Right lobe of liver (tissue), 6 donors: ENCODE measurements at regions not wholly inside any gene's neighbourhood (a gene's known extent, or its start where the extent isn't known, plus 50 kb on each side); places are given as distances from the start of the nearest gene placed in this dataset.

Experiments
- ATAC-seq, 4 donors: fragments of 200-7000 bp; cut with Tn5 transposase; one replicate each; pipeline ENCODE4 v1.9.1; 2020; ENCODE audit warnings: mild to moderate bottlenecking in 4 of 4, moderate library complexity in 4 of 4
- DNase-seq, 3 donors: peaks; one replicate each; pipeline ENCODE4 v3.0.0-alpha.2; 2020
- H3K27ac ChIP-seq, 3 donors: fragments of 200-600 bp; one replicate each; pipeline ENCODE4 v1.8.0; 2022
- H3K27me3 ChIP-seq, 2 donors: fragments of 200-600 bp; one replicate each; pipeline ENCODE4 v1.8.0; 2022
- H3K36me3 ChIP-seq, 4 donors: fragments of 200-600 bp; sonication (generic) in 1 of 4; one replicate each; pipeline versions ENCODE4 v1.5.1 to v1.8.0; 2017 to 2022; ENCODE audit warnings: control low read depth in 1 of 4
- H3K4me1 ChIP-seq, 4 donors: fragments of 200-600 bp; sonication (generic) in 1 of 4; one replicate each; pipeline versions ENCODE4 v1.5.1 to v1.8.0; 2017 to 2022; ENCODE audit warnings: control low read depth in 1 of 4
- H3K4me3 ChIP-seq, 3 donors: fragments of 200-600 bp; one replicate each; pipeline ENCODE4 v1.8.0; 2022
- H3K9me3 ChIP-seq, 4 donors: fragments of 200-600 bp; sonication (generic) in 1 of 4; one replicate each; pipeline versions ENCODE4 v1.5.1 to v1.8.0; 2017 to 2022; ENCODE audit warnings: control low read depth in 1 of 4
- CTCF ChIP-seq, 4 donors: fragments of 200-600 bp in 3 of 4; fragments of 450-650 bp in 1 of 4; IDR thresholded peaks; one replicate each; pipeline versions ENCODE4 v1.5.1 to v1.8.0; 2016 to 2022; ENCODE audit warnings: antibody characterized with exemption in 4 of 4, mild to moderate bottlenecking in 2 of 4
- POLR2A ChIP-seq: fragments of 450-650 bp; IDR thresholded peaks from one replicate; pipeline ENCODE4 v1.6.1; 2017; ENCODE audit warnings: antibody characterized with exemption, mild to moderate bottlenecking
- WGBS: methylation state at CpG from one replicate; pipeline ENCODE4 v1.1.6; 2018; ENCODE audit warnings: low coverage, low lambda C conversion rate; ENCODE audit not compliant: insufficient coverage; ENCODE audit errors: missing lambda C conversion rate; 5-methylcytosine and 5-hydroxymethylcytosine counted together
- intact Hi-C, 2 donors: fragments of 100-400 bp; cut with DNase I; formaldehyde crosslinking; loops; one replicate each; pipeline versions ENCODE4 v1.11.2 to v1.14.1; 2022
- donor health status: DM: no; HTN: yes; CAD: no.
- donor health status: DM: no; HTN: no; CAD: no.
- donor health status: DM: no; HTN: no; CAD: no.
- donor health status: DM: no; HTN: yes; CAD: no.
- donor health status: DM: no; HTN: yes; CAD: no.

- DNase-seq (no peak), ATAC-seq (no peak)
- intact Hi-C loops, result no loop called here
- H3K4me1 ChIP-seq, result no peaks in the 10 kb centered on the region
- H3K9me3 ChIP-seq, result no peaks in the 10 kb centered on the region
- no peaks in the 10 kb centered on the region for H3K36me3 ChIP-seq
- WGBS, result 76% methylated on average over 9 of the region's 11 CpGs
- H3K27ac ChIP-seq, result no peak overlapping the region
- H3K27me3 ChIP-seq, result no peaks in the 10 kb centered on the region
- H3K4me3 ChIP-seq, result no peak overlapping the region
- TF ChIP-seq POLR2A, result no peak
- no peak for TF ChIP-seq CTCF (IDR thresholded peaks at IDR 0.05)
Measured at GRCh38 chr22:48710410-48710809, 1117.3 kb downstream of the BRD1 start.

GRCh38 chr22:48709976-48710375 is 1117.7 kb downstream of the BRD1 start:
- WGBS, result 65% methylated on average over 6 of the region's 8 CpGs
- H3K9me3 ChIP-seq, result no peaks in the 10 kb centered on the region
- H3K27me3 ChIP-seq, result no peaks in the 10 kb centered on the region
- ATAC-seq (no peak), DNase-seq (no peak)
- no peak overlapping the region for H3K4me3 ChIP-seq
- intact Hi-C loops, result no loop called here
- no peak for TF ChIP-seq POLR2A
- TF ChIP-seq CTCF (IDR thresholded peaks at IDR 0.05), result no peak
- H3K4me1 ChIP-seq, result no peaks in the 10 kb centered on the region
- no peaks in the 10 kb centered on the region for H3K36me3 ChIP-seq
- H3K27ac ChIP-seq, result no peak overlapping the region

GRCh38 chr22:48709453-48709852 is 1118.2 kb downstream of the BRD1 start:
- intact Hi-C loops, result no loop called here
- H3K4me1 ChIP-seq, result no peaks in the 10 kb centered on the region
- DNase-seq, result no peak

GRCh38 chr22:48708558-48709245 is 1119.0 kb downstream of the BRD1 start:
- intact Hi-C loops, result no loop called here
- WGBS, result 55% methylated on average over 4 of the region's 25 CpGs
- no peak overlapping the region for H3K4me3 ChIP-seq
- ATAC-seq (no peak), DNase-seq (no peak)
- no peak for TF ChIP-seq POLR2A
- TF ChIP-seq CTCF (IDR thresholded peaks at IDR 0.05), result no peak
- H3K9me3 ChIP-seq, result no peaks in the 10 kb centered on the region
- no peaks in the 10 kb centered on the region for H3K4me1 ChIP-seq
- H3K27ac ChIP-seq, result no peak overlapping the region
- no peaks in the 10 kb centered on the region for H3K27me3 ChIP-seq
- no peaks in the 10 kb centered on the region for H3K36me3 ChIP-seq

More at GRCh38 chr22:48709453-48709852, 1118.2 kb downstream of the BRD1 start:
- TF ChIP-seq CTCF (IDR thresholded peaks at IDR 0.05), result no peak
- no peak for TF ChIP-seq POLR2A
- H3K9me3 ChIP-seq, result no peaks in the 10 kb centered on the region
- no peak for ATAC-seq
- no peaks in the 10 kb centered on the region for H3K27me3 ChIP-seq
- H3K27ac ChIP-seq, result no peak overlapping the region
- 40% methylated on average over 2 of the region's 13 CpGs for WGBS
- no peak overlapping the region for H3K4me3 ChIP-seq
- H3K36me3 ChIP-seq, result no peaks in the 10 kb centered on the region
